HG03280 (cell line): ENCODE measurements at regions not wholly inside any gene's neighbourhood (a gene's known extent, or its start where the extent isn't known, plus 50 kb on each side); places are given as distances from the start of the nearest gene placed in this dataset.
"Not testable (repeated sequence)": the region's sequence is repeated elsewhere in the genome, so short reads cannot be mapped to it uniquely, and the experiment has no call there.

Experiments
- ATAC-seq: cut with Tn5 transposase; IDR thresholded peaks from one replicate; pipeline ENCODE4 v1.9.1; 2021; ENCODE audit warnings: mild to moderate bottlenecking, moderate library complexity; ENCODE audit not compliant: unreplicated experiment

DNA sequence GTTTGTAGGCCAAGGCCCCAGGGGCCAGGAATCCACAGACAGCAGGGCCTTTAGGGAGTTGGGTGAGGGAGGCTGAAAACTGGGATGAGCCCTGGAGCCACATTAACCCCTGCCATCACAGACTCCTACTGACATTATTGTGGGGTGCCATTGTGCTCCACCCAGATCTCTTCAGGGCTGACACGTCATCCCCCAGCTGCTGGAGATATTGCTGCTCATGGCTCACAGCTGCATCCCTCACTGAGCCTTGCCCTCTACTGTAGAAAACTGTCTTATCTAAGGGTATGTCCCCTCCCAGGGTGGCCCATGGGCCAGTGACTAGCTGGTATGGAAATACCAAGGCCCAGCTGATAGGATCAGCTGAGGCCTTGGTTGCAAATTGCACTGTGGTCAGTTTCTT, 87.3 kb upstream of the PRR23C start:
- ATAC-seq: no peak

DNA sequence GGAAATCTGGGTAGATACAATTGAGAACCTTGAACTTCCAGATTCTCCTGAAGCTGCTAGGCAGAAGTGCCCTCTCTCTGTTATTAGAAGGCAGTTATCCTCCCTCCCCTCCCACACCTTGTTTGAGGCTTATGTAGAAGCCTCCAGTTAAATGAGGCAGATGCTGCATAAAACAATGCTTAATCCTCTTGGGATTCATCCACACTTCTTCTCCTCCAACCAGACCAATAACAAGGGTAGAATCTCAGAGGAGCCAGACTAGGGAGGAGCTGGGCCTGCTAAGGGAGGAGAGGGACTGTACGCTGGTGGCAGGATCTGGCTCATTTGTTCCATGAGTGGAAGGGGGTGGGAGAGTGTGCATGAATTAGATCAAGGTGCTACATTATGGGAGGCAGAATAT, 88.3 kb upstream of the PRR23C start:
- ATAC-seq: no peak

DNA sequence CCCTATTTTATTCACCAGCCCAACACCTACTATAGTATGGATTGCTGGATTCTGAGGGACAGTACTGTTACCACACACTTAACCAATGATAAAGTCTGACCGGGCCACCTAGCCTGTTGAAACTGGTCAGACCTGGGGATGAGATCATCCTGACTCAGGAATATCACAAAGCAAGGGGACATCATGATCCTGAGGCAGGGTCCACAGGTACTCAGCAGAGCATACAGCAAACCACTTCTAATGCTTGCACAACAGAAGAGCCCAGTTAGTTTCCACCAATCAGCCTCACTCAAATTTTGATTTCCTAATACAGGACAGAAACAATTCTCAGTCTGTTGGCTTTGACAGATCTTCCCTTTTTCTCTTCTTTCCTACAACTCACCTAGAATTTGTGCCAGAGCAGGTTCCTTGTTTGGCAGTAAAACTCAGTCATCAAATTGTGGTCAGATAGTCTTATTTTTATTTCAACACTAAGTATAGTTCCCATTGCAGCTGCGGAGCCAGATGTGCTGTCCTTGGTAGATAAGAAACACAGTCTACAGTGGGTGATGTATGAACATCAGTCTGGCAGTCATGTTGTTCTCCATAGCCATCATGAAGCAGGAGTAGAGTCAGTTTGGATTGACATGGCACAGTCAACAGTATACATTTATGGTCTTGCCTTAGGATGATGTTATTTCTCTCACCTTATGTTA, 90.1 kb upstream of the PRR23C start:
- no peak for ATAC-seq

- ATAC-seq: no peak
Observed at GRCh38 chr3:139135657-139136056, 91.0 kb upstream of the PRR23C start.

DNA sequence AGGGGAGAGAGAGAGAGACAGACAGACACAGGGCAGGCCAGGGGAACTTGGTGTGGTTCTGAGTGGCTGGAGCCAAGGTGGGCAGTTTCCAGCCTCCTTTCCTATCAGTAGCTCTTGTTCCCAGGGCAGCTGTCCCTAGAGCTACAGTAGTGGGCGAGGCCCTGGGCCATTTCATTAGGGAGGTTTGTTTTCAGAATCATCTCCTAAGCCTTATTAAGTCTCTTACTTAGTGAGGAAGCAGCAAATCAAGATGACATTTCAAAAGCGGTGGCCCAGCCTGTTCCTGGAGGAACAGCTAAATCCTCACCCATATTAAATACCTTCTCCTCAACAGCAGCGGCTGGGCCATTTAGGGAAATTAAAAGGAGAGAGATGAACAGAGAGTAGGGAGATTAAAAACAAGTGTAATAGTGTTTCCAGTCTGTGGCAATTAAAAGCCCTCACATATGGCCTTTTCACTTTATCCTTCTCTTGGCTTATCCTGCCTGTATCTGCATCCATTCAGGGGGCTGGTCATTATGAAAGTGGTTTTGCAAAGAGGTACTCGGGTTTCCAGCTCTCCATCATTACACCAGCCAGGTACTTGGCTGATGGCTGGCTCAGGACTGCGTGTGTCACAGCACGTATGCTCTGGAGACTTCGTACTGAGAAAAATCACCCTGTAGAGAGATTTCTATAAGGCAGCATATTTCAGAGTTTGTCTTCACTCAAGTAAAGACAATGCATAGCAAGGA, 91.9 kb upstream of the PRR23C start:
- ATAC-seq: no peak

GRCh38 chr3:139140553-139140952, 95.9 kb upstream of the PRR23C start:
- ATAC-seq: no peak

DNA sequence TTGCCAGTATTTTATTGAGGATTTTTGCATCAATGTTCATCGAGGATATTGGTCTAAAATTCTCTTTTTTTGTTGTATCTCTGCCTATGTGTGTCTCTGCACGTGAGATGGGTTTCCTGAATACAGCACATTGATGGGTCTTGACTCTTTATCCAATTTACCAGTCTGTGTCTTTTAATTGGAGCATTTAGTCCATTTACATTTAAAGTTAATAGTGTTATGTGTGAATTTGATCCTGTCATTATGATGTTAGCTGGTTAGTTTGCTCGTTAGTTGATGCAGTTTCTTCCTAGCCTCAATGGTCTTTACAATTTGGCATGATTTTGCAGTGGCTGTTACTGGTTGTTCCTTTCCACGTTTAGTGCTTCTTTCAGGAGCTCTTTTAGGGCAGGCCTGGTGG, 101.3 kb upstream of the PRR23C start:
- ATAC-seq: not testable (repeated sequence)

DNA sequence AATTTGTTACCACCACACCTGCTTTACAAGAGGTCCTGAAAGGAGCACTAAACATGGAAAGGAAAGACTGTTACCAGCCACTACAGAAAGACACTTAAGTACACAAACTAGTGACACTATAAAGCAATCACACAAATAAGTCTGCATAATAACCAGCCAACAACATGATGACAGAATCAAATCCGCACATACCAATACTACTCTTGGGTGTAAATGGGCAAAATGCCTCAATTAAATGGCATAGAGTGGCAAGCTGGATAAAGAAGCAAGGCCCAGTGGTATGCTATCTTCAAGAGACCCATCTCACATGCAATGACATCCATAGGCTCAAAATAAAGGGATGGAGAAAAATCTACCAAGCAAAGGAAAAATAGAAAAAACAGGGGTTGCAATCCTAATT, 106.8 kb upstream of the PRR23C start:
- ATAC-seq: no peak

DNA sequence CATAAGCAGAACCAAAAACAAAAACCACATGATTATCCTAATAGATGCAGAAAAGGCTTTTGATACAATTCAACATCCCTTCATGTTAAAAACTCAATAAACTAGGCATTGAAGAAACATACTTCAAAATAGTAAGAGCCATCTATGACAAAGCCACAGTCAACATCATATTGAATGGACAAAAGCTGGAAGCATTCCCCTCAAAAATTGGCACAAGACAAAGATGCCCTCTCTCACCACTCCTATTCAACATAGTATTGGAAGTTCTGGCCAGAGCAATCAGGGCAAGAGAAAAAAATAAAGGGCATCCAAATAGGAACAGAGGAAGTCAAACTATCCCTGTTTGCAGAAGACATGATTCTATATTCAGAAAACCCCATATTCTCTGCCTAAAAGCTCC, 108.7 kb upstream of the PRR23C start:
- ATAC-seq: not testable (repeated sequence)

- ATAC-seq: no peak
Observed at GRCh38 chr3:139157161-139157932, 112.7 kb upstream of the PRR23C start.

- no peak for ATAC-seq
Observed at GRCh38 chr3:139159356-139159755, 114.7 kb upstream of the PRR23C start.

GRCh38 chr3:139173372-139174108, 128.8 kb upstream of the PRR23C start:
- ATAC-seq: no peak

GRCh38 chr3:139180489-139180888, 135.8 kb upstream of the PRR23C start:
- ATAC-seq: no peak

DNA sequence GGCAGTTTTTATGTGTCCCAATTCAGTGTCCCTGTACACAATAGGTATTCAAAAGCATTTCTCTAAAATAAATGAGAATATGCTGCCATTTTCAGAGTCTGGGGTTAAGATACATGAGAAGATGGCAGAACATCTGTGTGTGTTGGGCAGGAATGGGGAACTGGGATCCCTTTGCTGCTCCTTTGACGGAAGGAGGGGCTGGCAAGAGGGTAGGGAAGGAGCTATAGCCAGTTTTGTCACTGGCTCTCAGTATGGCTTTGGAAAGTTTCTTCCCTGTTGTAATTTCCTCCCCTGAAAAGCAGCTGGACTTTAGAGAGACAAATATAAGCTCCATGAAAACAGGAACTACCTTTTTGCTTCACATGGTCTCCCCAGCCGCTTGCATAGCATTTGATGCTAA, 137.5 kb upstream of the PRR23C start:
- ATAC-seq: no peak

DNA sequence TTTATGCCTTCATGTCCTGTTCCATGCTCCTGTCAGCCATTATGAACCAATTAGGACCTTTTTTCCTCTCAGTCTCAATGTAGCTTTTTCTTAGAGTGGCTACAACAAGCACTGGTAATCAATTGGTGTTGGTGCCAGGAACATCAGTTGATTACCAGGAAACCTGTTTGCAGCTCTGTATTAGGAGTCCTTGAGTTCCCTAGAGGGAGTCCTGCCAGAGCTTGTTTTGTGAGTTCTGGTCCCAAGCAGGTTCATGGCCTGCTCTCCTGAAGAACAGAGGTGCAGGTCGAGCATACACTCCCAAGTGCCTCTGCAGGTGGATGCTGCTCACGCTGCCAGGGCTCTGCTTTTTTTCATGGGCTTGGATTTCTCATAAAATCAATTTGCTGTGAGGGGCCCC, 137.9 kb upstream of the PRR23C start:
- ATAC-seq: no peak

DNA sequence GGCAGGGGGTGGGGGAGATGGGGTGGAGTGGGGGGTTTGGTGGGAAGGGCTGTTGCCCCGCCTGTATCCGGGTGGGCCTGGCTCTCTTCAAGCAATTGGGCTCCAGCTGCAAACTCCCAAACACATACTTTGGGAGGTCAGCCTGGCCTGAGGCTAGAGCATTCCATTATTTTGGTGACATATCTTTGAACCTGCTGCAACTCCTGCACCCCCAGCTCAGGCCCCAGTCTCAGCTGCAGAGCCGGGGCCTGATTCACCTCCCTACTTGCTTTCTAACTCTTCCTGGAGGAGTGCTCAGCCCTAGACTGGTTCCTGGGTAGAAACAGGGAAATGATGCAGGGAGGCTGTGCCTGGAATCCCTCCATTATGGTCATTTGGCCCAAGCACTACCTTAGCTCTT, 140.8 kb upstream of the PRR23C start:
- no peak for ATAC-seq

DNA sequence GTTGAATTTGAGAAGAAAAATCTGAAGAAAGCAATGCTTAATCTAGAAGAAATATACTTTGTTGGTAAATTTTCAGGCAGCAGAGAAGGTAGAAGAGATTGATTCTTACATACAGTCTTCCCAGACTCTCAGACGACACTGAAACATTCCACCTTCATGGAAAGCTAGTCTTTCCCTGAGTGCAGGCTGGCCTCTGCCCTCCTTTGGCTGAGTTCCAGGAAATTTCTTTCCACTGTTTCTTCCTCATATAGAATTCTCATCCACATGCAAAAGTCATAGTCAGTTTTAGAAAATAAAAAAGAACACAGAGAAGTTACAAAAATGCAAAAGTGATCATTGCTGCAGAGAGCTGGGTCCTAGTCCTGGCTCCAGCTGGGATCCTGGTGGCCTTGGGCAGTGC, 142.5 kb upstream of the PRR23C start:
- no peak for ATAC-seq

- no peak for ATAC-seq
Observed at GRCh38 chr3:139187648-139188047, 143.0 kb upstream of the PRR23C start.

DNA sequence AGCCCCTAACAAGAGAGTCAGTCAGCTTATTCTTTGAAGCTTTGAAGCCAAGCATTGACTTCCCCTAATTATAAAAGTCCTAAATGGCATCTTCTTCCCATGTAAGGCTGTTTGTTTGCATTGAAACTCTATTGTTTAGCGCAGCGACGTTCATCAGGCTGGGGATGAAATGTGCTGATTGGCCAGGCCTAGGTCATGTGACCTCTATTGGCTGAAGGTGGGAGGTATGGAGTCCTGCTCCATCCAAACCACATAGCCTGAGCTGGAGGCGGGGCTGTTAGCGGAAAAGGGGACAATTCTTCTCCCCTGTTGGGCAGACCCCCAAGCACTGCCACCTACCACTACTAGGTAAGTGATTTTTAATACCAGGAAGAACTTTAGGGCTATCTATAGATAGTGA, 145.3 kb upstream of the PRR23C start:
- ATAC-seq: no peak

- ATAC-seq: not testable (repeated sequence)
Observed at GRCh38 chr3:139194421-139194820, 149.4 kb upstream of the MRPS22 start.

DNA sequence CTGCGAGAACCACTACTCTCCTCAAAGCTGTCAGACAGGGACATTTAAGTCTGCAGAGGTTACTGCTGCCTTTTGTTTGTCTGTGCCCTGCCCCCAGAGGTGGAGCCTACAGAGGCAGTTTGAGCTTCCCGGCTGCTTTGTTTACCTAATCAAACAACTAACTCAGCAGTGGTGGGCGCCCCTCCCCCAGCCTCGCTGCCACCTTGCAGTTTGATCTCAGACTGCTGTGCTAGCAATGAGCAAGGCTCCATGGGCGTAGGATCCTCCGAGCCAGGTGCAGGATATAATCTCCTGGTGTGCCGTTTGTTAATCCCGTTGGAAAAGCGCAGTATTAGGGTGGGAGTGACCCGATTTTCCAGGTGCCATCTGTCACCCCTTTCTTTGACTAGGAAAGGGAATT, 147.7 kb upstream of the MRPS22 start:
- ATAC-seq: not testable (repeated sequence)
